ENCODE measurements at regions not wholly inside any gene's neighbourhood (a gene's known extent, or its start where the extent isn't known, plus 50 kb on each side); places are given as distances from the start of the nearest gene placed in this dataset.

DNA sequence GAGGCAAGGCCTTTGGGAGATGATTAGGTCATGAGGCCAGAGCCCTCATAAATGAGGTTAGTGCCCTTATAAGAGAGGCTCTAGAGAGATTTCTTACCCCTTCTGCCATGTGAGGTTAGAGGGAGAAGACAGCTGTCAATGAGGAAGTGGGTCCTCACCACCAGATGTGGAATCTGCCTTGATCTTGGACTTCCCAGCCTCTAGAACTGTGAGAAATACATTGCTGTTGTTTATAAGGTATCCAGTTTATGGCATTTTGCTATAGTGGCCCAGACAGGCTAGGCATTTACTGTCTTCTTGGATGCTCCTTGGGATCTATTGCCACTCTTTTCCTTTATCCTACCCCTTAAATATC, 57.1 kb upstream of the CITED2 start:
- TF ChIP-seq, protein P1, sequence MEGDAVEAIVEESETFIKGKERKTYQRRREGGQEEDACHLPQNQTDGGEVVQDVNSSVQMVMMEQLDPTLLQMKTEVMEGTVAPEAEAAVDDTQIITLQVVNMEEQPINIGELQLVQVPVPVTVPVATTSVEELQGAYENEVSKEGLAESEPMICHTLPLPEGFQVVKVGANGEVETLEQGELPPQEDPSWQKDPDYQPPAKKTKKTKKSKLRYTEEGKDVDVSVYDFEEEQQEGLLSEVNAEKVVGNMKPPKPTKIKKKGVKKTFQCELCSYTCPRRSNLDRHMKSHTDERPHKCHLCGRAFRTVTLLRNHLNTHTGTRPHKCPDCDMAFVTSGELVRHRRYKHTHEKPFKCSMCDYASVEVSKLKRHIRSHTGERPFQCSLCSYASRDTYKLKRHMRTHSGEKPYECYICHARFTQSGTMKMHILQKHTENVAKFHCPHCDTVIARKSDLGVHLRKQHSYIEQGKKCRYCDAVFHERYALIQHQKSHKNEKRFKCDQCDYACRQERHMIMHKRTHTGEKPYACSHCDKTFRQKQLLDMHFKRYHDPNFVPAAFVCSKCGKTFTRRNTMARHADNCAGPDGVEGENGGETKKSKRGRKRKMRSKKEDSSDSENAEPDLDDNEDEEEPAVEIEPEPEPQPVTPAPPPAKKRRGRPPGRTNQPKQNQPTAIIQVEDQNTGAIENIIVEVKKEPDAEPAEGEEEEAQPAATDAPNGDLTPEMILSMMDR (IDR thresholded peaks at IDR 0.05): no peak
- TF ChIP-seq EZH2phosphoT487 (IDR thresholded peaks at IDR 0.05): no peak
- TF ChIP-seq EZH2 (IDR thresholded peaks at IDR 0.05): no peak
